HG03432 (cell line): ENCODE measurements at regions not wholly inside any gene's neighbourhood (a gene's known extent, or its start where the extent isn't known, plus 50 kb on each side); places are given as distances from the start of the nearest gene placed in this dataset.
A peak's percentile ranks its signal among the peaks of the same experiment; 100 is the strongest.

Experiments used
- ATAC-seq: cut with Tn5 transposase; IDR thresholded peaks from one replicate; pipeline ENCODE4 v1.9.1; 2021; ENCODE audit warnings: mild to moderate bottlenecking, moderate library complexity; ENCODE audit not compliant: unreplicated experiment

- no peak for ATAC-seq
These were observed 243.1 kb upstream of the SLC39A10 start for GRCh38 chr2:195413944-195414343.

DNA sequence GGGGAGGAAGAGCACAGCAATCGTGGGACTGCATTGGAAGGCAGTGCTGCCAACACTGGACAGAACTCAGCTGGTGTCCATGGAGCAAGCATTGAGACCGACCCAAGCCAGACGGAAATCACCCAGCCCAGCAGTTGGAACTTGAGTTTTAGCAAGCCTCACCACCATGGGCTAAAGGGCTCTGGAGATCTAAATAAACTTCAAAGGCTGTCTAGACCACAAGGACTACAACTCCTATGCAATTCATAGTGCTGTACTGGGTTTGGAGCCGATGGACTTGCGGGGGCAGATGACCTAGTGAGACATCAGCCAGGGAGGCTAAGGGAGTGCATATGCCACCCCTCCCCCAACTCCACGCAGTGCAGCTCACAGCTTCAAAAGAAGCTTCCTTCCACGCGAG is 243.6 kb upstream of the SLC39A10 start:
- ATAC-seq: no peak

DNA sequence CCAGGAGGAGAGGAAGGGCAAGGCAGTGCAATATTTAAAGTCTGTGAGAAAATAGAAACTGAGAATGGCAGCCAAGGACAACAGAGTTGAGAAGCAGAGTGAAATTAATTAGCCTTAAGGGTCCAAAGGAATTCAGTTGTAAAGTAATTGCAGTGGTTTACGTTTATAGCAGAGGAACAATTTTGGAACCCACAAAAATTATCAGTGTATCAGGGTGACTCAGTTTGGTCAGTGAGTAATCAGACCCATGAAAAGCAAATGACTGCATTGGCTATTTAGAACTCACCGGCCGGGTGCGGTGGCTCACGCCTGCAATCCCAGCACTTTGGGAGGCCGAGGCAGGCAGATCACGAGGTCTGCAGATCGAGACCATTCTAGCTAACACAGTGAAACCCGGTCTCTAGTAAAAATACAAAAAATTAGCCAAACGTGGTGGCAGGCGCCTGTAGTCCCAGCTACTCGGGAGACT is 245.8 kb upstream of the SLC39A10 start:
- ATAC-seq: no peak

DNA sequence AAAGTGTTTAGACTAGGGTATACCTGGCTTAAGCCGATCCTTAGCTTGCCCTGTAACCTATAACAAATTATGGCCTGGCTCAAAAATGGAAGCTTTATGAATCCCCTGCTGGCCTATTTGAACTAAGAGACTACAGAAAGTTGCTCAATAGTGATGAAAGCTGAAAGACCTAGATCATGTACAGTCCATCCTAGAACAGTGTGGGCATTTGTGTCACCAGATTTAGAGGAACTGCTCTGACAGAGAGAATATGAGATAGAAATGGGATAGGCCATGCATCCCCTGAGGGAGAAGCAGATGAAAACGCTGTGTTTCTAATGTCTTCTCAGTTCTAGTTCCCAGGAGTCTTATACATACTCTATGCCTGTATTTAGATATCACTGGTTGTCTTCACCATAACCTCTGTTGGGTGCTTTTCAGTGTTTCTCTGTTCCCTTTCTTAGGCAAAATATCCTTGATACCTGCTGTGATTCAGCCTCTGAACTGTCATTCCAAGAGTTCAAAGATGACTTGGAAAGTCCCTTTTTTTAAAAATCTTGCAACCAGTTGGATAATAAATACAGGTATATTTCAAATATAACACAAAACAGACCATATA is 246.9 kb upstream of the SLC39A10 start:
- ATAC-seq: peak; percentile 79

- no peak for ATAC-seq
These were observed 248.2 kb upstream of the SLC39A10 start for GRCh38 chr2:195408811-195409210.

DNA sequence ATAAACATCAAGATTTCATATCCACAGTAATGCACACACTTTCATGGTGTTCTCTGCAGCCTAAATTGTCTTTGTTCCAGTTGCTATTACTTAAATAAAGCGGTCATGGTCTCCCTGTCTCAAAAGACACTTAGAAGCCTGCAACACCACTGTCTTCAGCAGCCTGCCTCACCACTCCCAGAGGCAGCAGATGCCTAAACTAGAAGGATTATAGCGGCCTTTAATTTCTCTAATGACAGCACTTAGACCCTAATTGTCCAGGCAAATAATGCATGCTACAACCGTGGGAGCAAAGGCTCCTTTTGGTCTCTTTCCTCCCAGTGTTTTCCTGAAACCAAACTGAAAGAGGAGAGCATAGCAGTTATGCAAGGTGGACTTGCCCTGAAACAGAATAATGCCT is 248.8 kb upstream of the SLC39A10 start:
- ATAC-seq: no peak

DNA sequence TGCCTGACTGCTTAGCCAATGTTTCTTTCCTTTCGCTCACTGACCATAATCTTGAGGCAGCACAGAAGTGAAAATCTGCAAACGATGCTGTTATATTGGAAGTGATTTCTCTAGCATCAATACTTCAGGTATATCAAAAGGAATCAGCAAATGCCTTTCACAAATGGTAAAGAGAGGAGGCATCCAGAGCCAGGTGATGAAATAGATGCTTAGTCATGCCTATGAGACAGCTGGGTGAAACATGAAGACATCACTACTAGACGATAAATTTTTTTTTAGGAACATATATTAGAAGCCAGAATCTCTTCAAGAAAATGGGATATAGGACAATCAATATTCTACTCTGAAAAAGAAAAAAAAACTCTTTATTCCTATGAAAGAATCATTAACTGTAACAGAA is 249.2 kb upstream of the SLC39A10 start:
- no peak for ATAC-seq

DNA sequence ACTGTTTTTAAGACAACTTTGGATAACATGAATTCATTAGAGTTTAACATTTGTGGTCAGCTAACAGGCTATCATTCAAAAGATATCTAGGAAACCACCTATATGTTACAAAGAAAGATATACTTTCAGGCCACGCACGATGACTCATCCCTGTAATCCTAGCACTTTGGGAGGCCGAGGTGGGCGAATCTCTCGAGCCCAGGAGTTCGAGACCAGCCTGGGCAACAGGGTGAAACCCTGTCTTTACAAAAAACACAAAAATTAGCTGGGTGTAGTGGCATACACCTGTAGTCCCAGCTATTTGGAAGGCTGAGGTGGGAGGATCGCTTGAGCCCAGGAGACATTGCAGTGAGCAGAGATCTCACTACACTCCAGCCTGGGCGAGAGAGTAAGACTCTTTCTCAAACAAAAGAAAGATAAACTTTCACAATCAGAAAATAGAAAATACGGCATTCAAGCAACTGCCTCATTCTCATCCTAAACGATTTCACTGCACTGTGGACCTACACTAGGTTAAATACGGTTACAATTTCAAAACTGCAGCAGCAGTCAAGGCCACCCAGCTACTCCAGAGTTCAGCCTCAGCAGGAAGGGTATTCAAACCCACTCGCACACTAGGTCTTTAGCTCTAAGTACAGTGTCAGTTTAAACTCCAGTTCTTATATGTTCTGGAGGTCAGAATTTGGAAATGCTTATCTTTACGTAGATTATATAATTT is 250.0 kb upstream of the SLC39A10 start:
- ATAC-seq: peak; percentile 32

GRCh38 chr2:195404651-195405050 is 252.4 kb upstream of the SLC39A10 start:
- ATAC-seq: no peak

- no peak for ATAC-seq
These were observed 260.5 kb upstream of the SLC39A10 start for GRCh38 chr2:195396479-195396878.

DNA sequence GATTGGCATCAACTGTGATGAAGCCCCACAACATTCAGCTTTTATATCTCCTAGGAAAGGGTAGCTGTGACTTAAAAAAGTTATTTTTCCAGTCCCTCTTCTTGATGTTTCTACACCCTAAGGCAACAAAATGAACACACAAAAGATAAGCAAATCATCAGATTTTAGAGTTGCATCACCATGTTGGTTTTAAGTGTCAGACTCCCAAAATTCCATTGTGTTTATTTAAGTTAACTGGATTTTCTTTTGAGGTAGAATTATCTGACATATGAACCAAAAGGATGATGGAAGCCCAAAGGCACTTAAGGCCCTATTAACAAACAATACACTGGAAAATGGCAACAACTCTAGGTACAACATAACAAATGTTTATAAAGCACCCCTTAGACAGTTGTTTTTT is 261.7 kb upstream of the SLC39A10 start:
- ATAC-seq: no peak

- ATAC-seq: no peak
These were observed 264.3 kb upstream of the SLC39A10 start for GRCh38 chr2:195392446-195393336.

GRCh38 chr2:195390686-195391321 is 266.2 kb upstream of the SLC39A10 start:
- no peak for ATAC-seq

GRCh38 chr2:195388028-195388427 is 269.0 kb upstream of the SLC39A10 start:
- ATAC-seq: no peak

- peak; percentile 62 for ATAC-seq
These were observed 274.8 kb upstream of the SLC39A10 start for GRCh38 chr2:195382186-195382585.

GRCh38 chr2:195370167-195370943 is 286.7 kb upstream of the SLC39A10 start:
- ATAC-seq: no peak

GRCh38 chr2:195369218-195369587 is 287.8 kb upstream of the SLC39A10 start:
- no peak for ATAC-seq

DNA sequence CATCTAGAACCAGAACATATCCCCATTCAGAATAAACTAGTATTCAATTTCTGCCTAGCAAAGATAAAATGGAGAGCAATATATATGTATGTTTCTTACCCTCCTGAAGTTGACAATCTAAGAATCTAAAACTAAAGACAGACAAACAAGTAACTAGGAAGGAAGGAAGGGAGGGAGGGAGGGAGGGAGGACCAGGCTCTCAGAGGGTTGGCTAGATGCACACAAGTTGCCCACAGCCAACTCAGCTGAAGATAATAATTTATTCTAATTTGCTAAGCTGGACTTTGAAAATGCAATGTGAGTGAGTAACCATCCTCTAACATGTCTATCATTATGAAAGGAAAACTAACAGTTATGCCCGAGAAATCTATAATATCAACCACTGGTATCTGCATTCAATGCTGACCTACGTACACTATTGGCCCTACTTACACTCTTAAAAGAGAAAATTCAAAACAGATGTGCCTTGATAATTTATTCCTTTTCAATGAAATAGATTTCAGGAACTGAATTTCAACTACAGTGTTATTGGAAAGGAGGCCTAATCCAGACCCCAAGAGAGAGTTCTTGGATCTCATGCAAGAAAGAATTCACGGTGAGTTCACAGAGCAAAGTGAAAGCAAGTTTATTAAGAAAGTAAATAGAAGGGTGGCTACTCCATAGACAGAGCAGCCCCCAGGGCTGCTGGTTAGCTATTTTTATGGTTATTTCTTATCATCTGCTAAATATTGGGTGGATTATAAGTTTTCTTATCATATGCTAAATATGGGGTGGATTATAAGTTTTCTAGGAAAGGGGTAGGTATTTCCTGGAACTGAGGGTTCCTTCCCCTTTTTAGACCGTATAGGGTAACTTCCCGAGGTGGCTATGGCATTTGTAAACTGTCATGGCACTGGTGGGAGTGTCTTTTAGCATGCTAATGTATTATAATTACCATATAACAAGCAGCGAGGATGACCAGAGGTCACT is 288.5 kb upstream of the SLC39A10 start:
- no peak for ATAC-seq

DNA sequence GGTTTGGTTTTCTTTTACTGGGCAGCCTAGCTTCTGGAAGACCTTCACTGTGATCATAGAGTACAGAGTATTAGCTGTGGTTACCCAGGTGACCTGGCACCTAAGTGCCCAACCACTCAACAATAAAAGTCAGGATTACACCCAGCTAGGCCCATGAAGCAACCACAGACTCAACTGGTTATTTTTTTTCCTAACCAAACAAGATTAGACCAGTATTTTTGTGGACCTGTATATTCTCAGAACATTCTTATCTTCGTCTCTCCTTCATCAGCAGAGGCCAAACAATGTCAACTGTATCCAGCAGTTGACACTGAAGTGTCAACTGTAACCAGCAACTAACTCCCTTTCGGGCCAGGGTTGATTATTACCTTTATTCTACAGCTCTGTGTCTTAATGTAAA is 289.2 kb upstream of the SLC39A10 start:
- no peak for ATAC-seq
